Fibroblast of lung (primary cell): ENCODE measurements at regions not wholly inside any gene's neighbourhood (a gene's known extent, or its start where the extent isn't known, plus 50 kb on each side); places are given as distances from the start of the nearest gene placed in this dataset.

Experiments used
- DNase-seq, 2 donors: peaks; one replicate each; pipeline versions ENCODE4 v3.0.0 to v3.0.0-alpha.2; 2010; ENCODE audit warnings: low read depth in 2 of 2
- H2AFZ ChIP-seq: 2 replicates; pipeline ENCODE4 v1.5.1; 2012; ENCODE audit warnings: low read length, control low read depth, inconsistent platforms
- H3K27ac ChIP-seq: 2 replicates; pipeline ENCODE4 v1.5.1; 2011; ENCODE audit warnings: low read length, control low read depth; ENCODE audit not compliant: insufficient read depth
- H3K27me3 ChIP-seq: 2 replicates; pipeline ENCODE4 v1.5.1; 2011; ENCODE audit warnings: mild to moderate bottlenecking, low read length; ENCODE audit not compliant: control insufficient read depth, insufficient read depth
- H3K36me3 ChIP-seq: 2 replicates; pipeline ENCODE4 v1.5.1; 2011; ENCODE audit warnings: low read length; ENCODE audit not compliant: control insufficient read depth, insufficient read depth
- H3K4me1 ChIP-seq: 2 replicates; pipeline ENCODE4 v1.5.1; 2011; ENCODE audit warnings: low read length; ENCODE audit not compliant: control insufficient read depth, insufficient read depth; ENCODE audit errors: extremely low read depth
- H3K4me2 ChIP-seq: 2 replicates; pipeline ENCODE4 v1.5.1; 2011; ENCODE audit warnings: low read length, control low read depth; ENCODE audit not compliant: insufficient read depth; ENCODE audit errors: extremely low read depth
- H3K4me3 ChIP-seq, 4 experiments: fragments of 200-600 bp in 1 of 4; sonication (generic) in 1 of 4; replicated peaks in 1 of 4; 2 replicates each; pipeline ENCODE4 v1.5.1; 2011 to 2016; ENCODE audit warnings: low read length in 4 of 4, low read depth in 3 of 4, mild to moderate bottlenecking in 3 of 4, control low read depth in 2 of 4, inconsistent platforms in 1 of 4, mixed read lengths in 1 of 4; ENCODE audit not compliant: insufficient read depth in 1 of 4; ENCODE audit errors: control extremely low read depth in 1 of 4
- H3K79me2 ChIP-seq: 2 replicates; pipeline ENCODE4 v1.5.1; 2012; ENCODE audit warnings: mild to moderate bottlenecking, low read length, inconsistent platforms; ENCODE audit not compliant: control insufficient read depth, insufficient read depth
- H3K9ac ChIP-seq: 2 replicates; pipeline ENCODE4 v1.5.1; 2011; ENCODE audit warnings: mild to moderate bottlenecking, low read length, control low read depth; ENCODE audit not compliant: insufficient read depth
- H3K9me3 ChIP-seq: 2 replicates; pipeline ENCODE4 v1.5.1; 2012; ENCODE audit warnings: low read depth, low read length; ENCODE audit not compliant: control insufficient read depth, insufficient read depth
- H4K20me1 ChIP-seq: 2 replicates; pipeline ENCODE4 v1.5.1; 2011; ENCODE audit warnings: low read length; ENCODE audit not compliant: control insufficient read depth, insufficient read depth; ENCODE audit errors: extremely low read depth
- CTCF ChIP-seq, 2 donors: IDR thresholded peaks in 1 of 2; conservative IDR thresholded peaks in 1 of 2; 1 replicate in 1 of 2; 2 replicates in 1 of 2; pipeline ENCODE4 v1.5.1; 2011 to 2012; ENCODE audit warnings: low read length in 2 of 2, control low read depth in 1 of 2, inconsistent platforms in 1 of 2, low read depth in 1 of 2, mild to moderate bottlenecking in 1 of 2
- EZH2 ChIP-seq: IDR thresholded peaks from 2 replicates; pipeline ENCODE4 v1.5.1; 2012; ENCODE audit warnings: low read length, control low read depth, mild to moderate bottlenecking; ENCODE audit errors: missing control alignments

- TF ChIP-seq EZH2: no peak
- TF ChIP-seq CTCF (conservative IDR thresholded peaks at IDR 0.05 in 1 of 2, IDR thresholded peaks at IDR 0.05 in 1 of 2; ENCODE audit: low read depth in 1 of 2, low read length in 2 of 2): no peak
- H4K20me1 ChIP-seq: no peaks in the 10 kb centered on the region
- H2AFZ ChIP-seq: no peak overlapping the region
- H3K79me2 ChIP-seq: no peaks in the 10 kb centered on the region
- H3K4me3 ChIP-seq: no peak overlapping the region
- no peak for DNase-seq
- no peaks in the 10 kb centered on the region for H3K4me1 ChIP-seq
- H3K36me3 ChIP-seq: no peaks in the 10 kb centered on the region
- H3K9ac ChIP-seq: no peak overlapping the region
- no peaks in the 10 kb centered on the region for H3K27me3 ChIP-seq
- no peak overlapping the region for H3K4me2 ChIP-seq
- H3K27ac ChIP-seq: no peak overlapping the region
- H3K9me3 ChIP-seq: no peaks in the 10 kb centered on the region
Observed at GRCh38 chr6:168242111-168242939, 77.3 kb downstream of the DACT2 start.

GRCh38 chr6:168240160-168240559 lies 79.4 kb downstream of the DACT2 start:
- Histone ChIP-seq H3K79me2 (no peaks in the 10 kb centered on the region), H3K4me1 (no peaks in the 10 kb centered on the region), H4K20me1 (no peaks in the 10 kb centered on the region), H3K36me3 (no peaks in the 10 kb centered on the region), H2AFZ (no peak overlapping the region), H3K9ac (no peak overlapping the region), H3K27me3 (no peaks in the 10 kb centered on the region), H3K9me3 (no peaks in the 10 kb centered on the region), H3K4me2 (no peak overlapping the region), H3K4me3 (no peak overlapping the region), H3K27ac (no peak overlapping the region)
- no peak for DNase-seq
- no peak for TF ChIP-seq EZH2
- no peak for TF ChIP-seq CTCF (conservative IDR thresholded peaks at IDR 0.05 in 1 of 2, IDR thresholded peaks at IDR 0.05 in 1 of 2; ENCODE audit: low read depth in 1 of 2, low read length in 2 of 2)

- H3K9me3 ChIP-seq: no peaks in the 10 kb centered on the region
- no peak overlapping the region for H2AFZ ChIP-seq
- H3K4me1 ChIP-seq: no peaks in the 10 kb centered on the region
- H3K4me3 ChIP-seq: no peak overlapping the region
- H3K9ac ChIP-seq: no peak overlapping the region
- no peaks in the 10 kb centered on the region for H4K20me1 ChIP-seq
- H3K27me3 ChIP-seq: no peaks in the 10 kb centered on the region
- no peak overlapping the region for H3K4me2 ChIP-seq
- peak in 1 of 2 donors; percentile 6 for DNase-seq
- H3K36me3 ChIP-seq: no peaks in the 10 kb centered on the region
- no peaks in the 10 kb centered on the region for H3K79me2 ChIP-seq
- TF ChIP-seq EZH2 (no peak), CTCF (conservative IDR thresholded peaks at IDR 0.05 in 1 of 2, IDR thresholded peaks at IDR 0.05 in 1 of 2; ENCODE audit: low read depth in 1 of 2, low read length in 2 of 2) (no peak)
- no peak overlapping the region for H3K27ac ChIP-seq
Observed at GRCh38 chr6:168239044-168239773, 80.4 kb downstream of the DACT2 start.
